ENCODE measurements at regions not wholly inside any gene's neighbourhood (a gene's known extent, or its start where the extent isn't known, plus 50 kb on each side); places are given as distances from the start of the nearest gene placed in this dataset.

DNA sequence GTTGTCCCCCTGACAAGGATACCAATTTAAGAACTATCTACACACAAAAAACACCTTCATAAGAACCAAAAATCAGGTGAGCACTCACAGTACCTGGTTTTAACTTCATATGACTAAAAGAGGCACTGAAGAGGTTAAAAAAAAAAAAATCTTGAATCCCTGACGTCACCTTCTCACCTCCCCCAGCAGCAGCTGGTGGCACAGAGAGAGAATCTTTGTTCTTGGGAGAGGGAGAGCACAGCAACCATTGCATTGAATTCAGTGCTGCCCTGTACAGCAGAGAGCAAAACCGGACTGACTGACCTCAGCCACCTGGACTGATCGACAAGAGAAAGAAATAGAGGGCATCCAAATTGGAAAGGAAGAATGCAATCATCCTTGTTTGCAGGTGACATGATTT lies 566.0 kb downstream of the TMX3 start:
- Histone ChIP-seq H3K4me1 (no peaks in the 10 kb centered on the region), H3K36me3 (no peaks in the 10 kb centered on the region), H3K4me3 (no peak overlapping the region), H3K27ac (replicated peaks) (no peak overlapping the region), H3K9me3 (replicated peaks) (no peaks in the 10 kb centered on the region), H3K27me3 (ENCODE audit: low read depth) (no peaks in the 10 kb centered on the region)
- intact Hi-C loops (cut with micrococcal nuclease) = no loop called here
- DNase-seq = no peak
- TF ChIP-seq CTCF (IDR thresholded peaks at IDR 0.05; ENCODE audit: borderline replicate concordance) = no peak

- no peaks in the 10 kb centered on the region for H3K4me1 ChIP-seq
- TF ChIP-seq CTCF (IDR thresholded peaks at IDR 0.05; ENCODE audit: borderline replicate concordance) = no peak
- intact Hi-C loops (cut with micrococcal nuclease) = no loop called here
- no peak overlapping the region for H3K27ac ChIP-seq (replicated peaks)
- no peak overlapping the region for H3K4me3 ChIP-seq
- no peaks in the 10 kb centered on the region for H3K27me3 ChIP-seq (ENCODE audit: low read depth)
- no peak for DNase-seq
- no peaks in the 10 kb centered on the region for H3K36me3 ChIP-seq
- H3K9me3 ChIP-seq (replicated peaks) = peaks cover 10% of the 10 kb centered on the region
Measured at GRCh38 chr18:68147728-68148127, 567.2 kb downstream of the TMX3 start.

GRCh38 chr18:68121826-68122225 lies 593.1 kb downstream of the TMX3 start:
- TF ChIP-seq CTCF (IDR thresholded peaks at IDR 0.05; ENCODE audit: borderline replicate concordance) = no peak
- H3K36me3 ChIP-seq = no peaks in the 10 kb centered on the region
- no peak for DNase-seq
- no peak overlapping the region for H3K4me3 ChIP-seq
- no peaks in the 10 kb centered on the region for H3K9me3 ChIP-seq (replicated peaks)
- intact Hi-C loops (cut with micrococcal nuclease) = no loop called here
- H3K27me3 ChIP-seq (ENCODE audit: low read depth) = no peaks in the 10 kb centered on the region
- H3K27ac ChIP-seq (replicated peaks) = no peak overlapping the region
- no peaks in the 10 kb centered on the region for H3K4me1 ChIP-seq

GRCh38 chr18:68121308-68121707 lies 593.6 kb downstream of the TMX3 start:
- no peak for DNase-seq
- TF ChIP-seq CTCF (IDR thresholded peaks at IDR 0.05; ENCODE audit: borderline replicate concordance) = no peak
- H3K9me3 ChIP-seq (replicated peaks) = no peaks in the 10 kb centered on the region
- H3K4me1 ChIP-seq = no peaks in the 10 kb centered on the region
- no peaks in the 10 kb centered on the region for H3K36me3 ChIP-seq
- intact Hi-C loops (cut with micrococcal nuclease) = no loop called here
- H3K27me3 ChIP-seq (ENCODE audit: low read depth) = no peaks in the 10 kb centered on the region
- H3K4me3 ChIP-seq = no peak overlapping the region
- H3K27ac ChIP-seq (replicated peaks) = no peak overlapping the region

GRCh38 chr18:68114989-68115388 lies 598.5 kb upstream of the DSEL start:
- no peak overlapping the region for H3K4me3 ChIP-seq
- intact Hi-C loops (cut with micrococcal nuclease) = no loop called here
- DNase-seq = no peak
- H3K36me3 ChIP-seq = no peaks in the 10 kb centered on the region
- no peaks in the 10 kb centered on the region for H3K27me3 ChIP-seq (ENCODE audit: low read depth)
- H3K4me1 ChIP-seq = no peaks in the 10 kb centered on the region
- H3K27ac ChIP-seq (replicated peaks) = no peak overlapping the region
- no peak for TF ChIP-seq CTCF (IDR thresholded peaks at IDR 0.05; ENCODE audit: borderline replicate concordance)
- no peaks in the 10 kb centered on the region for H3K9me3 ChIP-seq (replicated peaks)

- no peak for TF ChIP-seq CTCF (IDR thresholded peaks at IDR 0.05; ENCODE audit: borderline replicate concordance)
- no peak for DNase-seq
- intact Hi-C loops (cut with micrococcal nuclease) = no loop called here
- Histone ChIP-seq H3K4me3 (no peak overlapping the region), H3K9me3 (replicated peaks) (peaks cover 4% of the 10 kb centered on the region), H3K27me3 (ENCODE audit: low read depth) (no peaks in the 10 kb centered on the region), H3K27ac (replicated peaks) (no peak overlapping the region), H3K36me3 (no peaks in the 10 kb centered on the region), H3K4me1 (no peaks in the 10 kb centered on the region)
Measured at GRCh38 chr18:68104036-68104435, 587.5 kb upstream of the DSEL start.
